ENCODE measurements at regions not wholly inside any gene's neighbourhood (a gene's known extent, or its start where the extent isn't known, plus 50 kb on each side); places are given as distances from the start of the nearest gene placed in this dataset.

GRCh38 chr1:169001353-169001752, 105.1 kb upstream of the ATP1B1 start:
- Histone ChIP-seq H3K4me3 (ENCODE audit: low read length) (no peak overlapping the region), H3K9me3 (ENCODE audit: low read length) (no peaks in the 10 kb centered on the region), H3K36me3 (ENCODE audit: insufficient read depth, low read length) (no peaks in the 10 kb centered on the region), H2AFZ (ENCODE audit: low read depth, low read length) (no peak overlapping the region), H3K4me1 (ENCODE audit: insufficient read depth, low read length) (no peaks in the 10 kb centered on the region), H3K27me3 (ENCODE audit: insufficient read depth, low read length) (no peaks in the 10 kb centered on the region)

GRCh38 chr1:169003864-169004516, 102.5 kb upstream of the ATP1B1 start:
- no peak overlapping the region for H3K4me3 ChIP-seq (ENCODE audit: low read length)
- no peaks in the 10 kb centered on the region for H3K9me3 ChIP-seq (ENCODE audit: low read length)
- no peaks in the 10 kb centered on the region for H3K4me1 ChIP-seq (ENCODE audit: insufficient read depth, low read length)

GRCh38 chr1:169005776-169006175, 100.7 kb upstream of the ATP1B1 start:
- Histone ChIP-seq H3K4me1 (ENCODE audit: insufficient read depth, low read length) (no peaks in the 10 kb centered on the region), H3K27me3 (ENCODE audit: insufficient read depth, low read length) (no peaks in the 10 kb centered on the region), H3K4me3 (ENCODE audit: low read length) (no peak overlapping the region), H3K9me3 (ENCODE audit: low read length) (no peaks in the 10 kb centered on the region), H3K36me3 (ENCODE audit: insufficient read depth, low read length) (no peaks in the 10 kb centered on the region), H2AFZ (ENCODE audit: low read depth, low read length) (no peak overlapping the region)

More at GRCh38 chr1:169003864-169004516, 102.5 kb upstream of the ATP1B1 start:
- H3K36me3 ChIP-seq (ENCODE audit: insufficient read depth, low read length) = no peaks in the 10 kb centered on the region
- H3K27me3 ChIP-seq (ENCODE audit: insufficient read depth, low read length) = no peaks in the 10 kb centered on the region
- H2AFZ ChIP-seq (ENCODE audit: low read depth, low read length) = no peak overlapping the region

GRCh38 chr1:169009666-169010065, 96.8 kb upstream of the ATP1B1 start:
- Histone ChIP-seq H3K4me1 (ENCODE audit: insufficient read depth, low read length) (no peaks in the 10 kb centered on the region), H2AFZ (ENCODE audit: low read depth, low read length) (no peak overlapping the region), H3K9me3 (ENCODE audit: low read length) (no peaks in the 10 kb centered on the region), H3K4me3 (ENCODE audit: low read length) (no peak overlapping the region), H3K27me3 (ENCODE audit: insufficient read depth, low read length) (no peaks in the 10 kb centered on the region), H3K36me3 (ENCODE audit: insufficient read depth, low read length) (no peaks in the 10 kb centered on the region)

GRCh38 chr1:169012416-169012815, 94.1 kb upstream of the ATP1B1 start:
- Histone ChIP-seq H3K27me3 (ENCODE audit: insufficient read depth, low read length) (no peaks in the 10 kb centered on the region), H3K9me3 (ENCODE audit: low read length) (no peaks in the 10 kb centered on the region), H3K4me3 (ENCODE audit: low read length) (no peak overlapping the region)

GRCh38 chr1:169013821-169014220, 92.7 kb upstream of the ATP1B1 start:
- no peaks in the 10 kb centered on the region for H3K9me3 ChIP-seq (ENCODE audit: low read length)
- no peak overlapping the region for H3K4me3 ChIP-seq (ENCODE audit: low read length)

More at GRCh38 chr1:169012416-169012815, 94.1 kb upstream of the ATP1B1 start:
- Histone ChIP-seq H3K4me1 (ENCODE audit: insufficient read depth, low read length) (no peaks in the 10 kb centered on the region), H2AFZ (ENCODE audit: low read depth, low read length) (no peak overlapping the region), H3K36me3 (ENCODE audit: insufficient read depth, low read length) (no peaks in the 10 kb centered on the region)

GRCh38 chr1:169015464-169015863, 91.0 kb upstream of the ATP1B1 start:
- Histone ChIP-seq H3K27me3 (ENCODE audit: insufficient read depth, low read length) (no peaks in the 10 kb centered on the region), H3K4me3 (ENCODE audit: low read length) (no peak overlapping the region), H3K4me1 (ENCODE audit: insufficient read depth, low read length) (no peaks in the 10 kb centered on the region), H3K36me3 (ENCODE audit: insufficient read depth, low read length) (no peaks in the 10 kb centered on the region), H3K9me3 (ENCODE audit: low read length) (no peaks in the 10 kb centered on the region), H2AFZ (ENCODE audit: low read depth, low read length) (no peak overlapping the region)

More at GRCh38 chr1:169013821-169014220, 92.7 kb upstream of the ATP1B1 start:
- no peaks in the 10 kb centered on the region for H3K36me3 ChIP-seq (ENCODE audit: insufficient read depth, low read length)
- no peak overlapping the region for H2AFZ ChIP-seq (ENCODE audit: low read depth, low read length)
- no peaks in the 10 kb centered on the region for H3K27me3 ChIP-seq (ENCODE audit: insufficient read depth, low read length)
- H3K4me1 ChIP-seq (ENCODE audit: insufficient read depth, low read length) = no peaks in the 10 kb centered on the region

GRCh38 chr1:169018751-169019150, 87.7 kb upstream of the ATP1B1 start:
- H3K27me3 ChIP-seq (ENCODE audit: insufficient read depth, low read length) = no peaks in the 10 kb centered on the region
- no peaks in the 10 kb centered on the region for H3K9me3 ChIP-seq (ENCODE audit: low read length)
- no peaks in the 10 kb centered on the region for H3K4me1 ChIP-seq (ENCODE audit: insufficient read depth, low read length)
- no peak overlapping the region for H3K4me3 ChIP-seq (ENCODE audit: low read length)
- H2AFZ ChIP-seq (ENCODE audit: low read depth, low read length) = no peak overlapping the region
- H3K36me3 ChIP-seq (ENCODE audit: insufficient read depth, low read length) = no peaks in the 10 kb centered on the region

- no peak overlapping the region for H2AFZ ChIP-seq (ENCODE audit: low read depth, low read length)
- no peaks in the 10 kb centered on the region for H3K9me3 ChIP-seq (ENCODE audit: low read length)
- no peaks in the 10 kb centered on the region for H3K36me3 ChIP-seq (ENCODE audit: insufficient read depth, low read length)
- H3K4me3 ChIP-seq (ENCODE audit: low read length) = no peak overlapping the region
- no peaks in the 10 kb centered on the region for H3K4me1 ChIP-seq (ENCODE audit: insufficient read depth, low read length)
- no peaks in the 10 kb centered on the region for H3K27me3 ChIP-seq (ENCODE audit: insufficient read depth, low read length)
Observed at GRCh38 chr1:169019419-169020058, 87.0 kb upstream of the ATP1B1 start.

- H3K27me3 ChIP-seq (ENCODE audit: insufficient read depth, low read length) = no peaks in the 10 kb centered on the region
- H3K4me3 ChIP-seq (ENCODE audit: low read length) = no peak overlapping the region
- no peaks in the 10 kb centered on the region for H3K9me3 ChIP-seq (ENCODE audit: low read length)
- no peak overlapping the region for H2AFZ ChIP-seq (ENCODE audit: low read depth, low read length)
- no peaks in the 10 kb centered on the region for H3K36me3 ChIP-seq (ENCODE audit: insufficient read depth, low read length)
- no peaks in the 10 kb centered on the region for H3K4me1 ChIP-seq (ENCODE audit: insufficient read depth, low read length)
Observed at GRCh38 chr1:169020684-169021083, 85.8 kb upstream of the ATP1B1 start.

GRCh38 chr1:169022648-169023047, 83.8 kb upstream of the ATP1B1 start:
- Histone ChIP-seq H3K4me1 (ENCODE audit: insufficient read depth, low read length) (no peaks in the 10 kb centered on the region), H3K4me3 (ENCODE audit: low read length) (no peak overlapping the region), H3K36me3 (ENCODE audit: insufficient read depth, low read length) (no peaks in the 10 kb centered on the region), H2AFZ (ENCODE audit: low read depth, low read length) (no peak overlapping the region), H3K27me3 (ENCODE audit: insufficient read depth, low read length) (no peaks in the 10 kb centered on the region), H3K9me3 (ENCODE audit: low read length) (no peaks in the 10 kb centered on the region)

GRCh38 chr1:169024255-169024654, 82.2 kb upstream of the ATP1B1 start:
- Histone ChIP-seq H2AFZ (ENCODE audit: low read depth, low read length) (no peak overlapping the region), H3K9me3 (ENCODE audit: low read length) (no peaks in the 10 kb centered on the region), H3K4me3 (ENCODE audit: low read length) (no peak overlapping the region), H3K27me3 (ENCODE audit: insufficient read depth, low read length) (no peaks in the 10 kb centered on the region), H3K36me3 (ENCODE audit: insufficient read depth, low read length) (no peaks in the 10 kb centered on the region), H3K4me1 (ENCODE audit: insufficient read depth, low read length) (no peaks in the 10 kb centered on the region)

- no peaks in the 10 kb centered on the region for H3K36me3 ChIP-seq (ENCODE audit: insufficient read depth, low read length)
- no peaks in the 10 kb centered on the region for H3K4me1 ChIP-seq (ENCODE audit: insufficient read depth, low read length)
- no peaks in the 10 kb centered on the region for H3K27me3 ChIP-seq (ENCODE audit: insufficient read depth, low read length)
- no peak overlapping the region for H2AFZ ChIP-seq (ENCODE audit: low read depth, low read length)
- no peak overlapping the region for H3K4me3 ChIP-seq (ENCODE audit: low read length)
- H3K9me3 ChIP-seq (ENCODE audit: low read length) = no peaks in the 10 kb centered on the region
Observed at GRCh38 chr1:169024800-169025271, 81.7 kb upstream of the ATP1B1 start.

Data from neuron (in vitro differentiated cells).